Osteocyte (in vitro differentiated cells): ENCODE measurements at regions not wholly inside any gene's neighbourhood (a gene's known extent, or its start where the extent isn't known, plus 50 kb on each side); places are given as distances from the start of the nearest gene placed in this dataset.
"Not testable (repeated sequence)": the region's sequence is repeated elsewhere in the genome, so short reads cannot be mapped to it uniquely, and the experiment has no call there.

ENCODE experiments used
- DNase-seq: peaks from one replicate; pipeline ENCODE4 v3.0.0; 2021; ENCODE audit warnings: mixed read lengths; ENCODE audit not compliant: unreplicated experiment; ENCODE audit errors: extremely low spot score
- H3K27ac Mint-ChIP-seq: one replicate; pipeline ENCODE4 v1.8.0; 2021; ENCODE audit warnings: mild to moderate bottlenecking, mixed read lengths; ENCODE audit not compliant: unreplicated experiment
- H3K27me3 Mint-ChIP-seq: one replicate; pipeline ENCODE4 v1.8.0; 2021; ENCODE audit warnings: mixed read lengths; ENCODE audit not compliant: unreplicated experiment
- H3K36me3 Mint-ChIP-seq: one replicate; pipeline ENCODE4 v1.8.0; 2021; ENCODE audit warnings: mixed read lengths; ENCODE audit not compliant: unreplicated experiment
- H3K4me1 Mint-ChIP-seq: one replicate; pipeline ENCODE4 v1.8.0; 2021; ENCODE audit warnings: mixed read lengths; ENCODE audit not compliant: unreplicated experiment
- H3K4me3 Mint-ChIP-seq: one replicate; pipeline ENCODE4 v1.8.0; 2021; ENCODE audit warnings: mild to moderate bottlenecking, moderate library complexity, mixed read lengths; ENCODE audit not compliant: unreplicated experiment
- H3K9me3 Mint-ChIP-seq: one replicate; pipeline ENCODE4 v1.8.0; 2021; ENCODE audit warnings: mixed read lengths; ENCODE audit not compliant: unreplicated experiment
- CTCF ChIP-seq: fragments of 200-600 bp; sonication (generic); IDR thresholded peaks from 2 replicates; pipeline ENCODE4 v1.5.0; 2021; ENCODE audit warnings: antibody characterized with exemption, mild to moderate bottlenecking, moderate library complexity

GRCh38 chr20:12130781-12131180, 213.1 kb downstream of the BTBD3 start:
- Mint-ChIP-seq H3K4me1 (no peaks in the 10 kb centered on the region), H3K36me3 (no peaks in the 10 kb centered on the region), H3K27me3 (no peaks in the 10 kb centered on the region), H3K9me3 (no peaks in the 10 kb centered on the region), H3K4me3 (no peak overlapping the region), H3K27ac (no peak overlapping the region)
- TF ChIP-seq CTCF, result no peak
- DNase-seq, result no peak

- DNase-seq, result no peak
- no peaks in the 10 kb centered on the region for H3K36me3 Mint-ChIP-seq
- no peaks in the 10 kb centered on the region for H3K27me3 Mint-ChIP-seq
- no peak for TF ChIP-seq CTCF
- H3K27ac Mint-ChIP-seq, result no peak overlapping the region
- H3K9me3 Mint-ChIP-seq, result peaks cover 13% of the 10 kb centered on the region
- H3K4me1 Mint-ChIP-seq, result no peaks in the 10 kb centered on the region
- H3K4me3 Mint-ChIP-seq, result no peak overlapping the region
Measured at GRCh38 chr20:12133553-12133952, 215.9 kb downstream of the BTBD3 start.

- H3K27ac Mint-ChIP-seq, H3K36me3 Mint-ChIP-seq, H3K4me1 Mint-ChIP-seq, DNase-seq, H3K27me3 Mint-ChIP-seq, H3K4me3 Mint-ChIP-seq: not testable (repeated sequence)
- peaks cover 13% of the 10 kb centered on the region for H3K9me3 Mint-ChIP-seq
Measured at GRCh38 chr20:12145951-12146350, 228.3 kb downstream of the BTBD3 start.

- Mint-ChIP-seq H3K4me1 (no peaks in the 10 kb centered on the region), H3K9me3 (no peaks in the 10 kb centered on the region), H3K27ac (no peak overlapping the region), H3K27me3 (no peaks in the 10 kb centered on the region), H3K4me3 (no peak overlapping the region), H3K36me3 (no peaks in the 10 kb centered on the region)
- no peak for TF ChIP-seq CTCF
- DNase-seq, result no peak
Measured at GRCh38 chr20:12152996-12153395, 235.3 kb downstream of the BTBD3 start.

GRCh38 chr20:12153628-12154027, 235.9 kb downstream of the BTBD3 start:
- Mint-ChIP-seq H3K4me3 (no peak overlapping the region), H3K27me3 (no peaks in the 10 kb centered on the region), H3K9me3 (no peaks in the 10 kb centered on the region), H3K27ac (no peak overlapping the region), H3K36me3 (no peaks in the 10 kb centered on the region), H3K4me1 (no peaks in the 10 kb centered on the region)
- DNase-seq, result no peak
- no peak for TF ChIP-seq CTCF

- no peak overlapping the region for H3K27ac Mint-ChIP-seq
- no peaks in the 10 kb centered on the region for H3K27me3 Mint-ChIP-seq
- no peak for DNase-seq
- no peak overlapping the region for H3K4me3 Mint-ChIP-seq
- H3K9me3 Mint-ChIP-seq, result no peaks in the 10 kb centered on the region
- H3K36me3 Mint-ChIP-seq, result no peaks in the 10 kb centered on the region
- no peak for TF ChIP-seq CTCF
- no peaks in the 10 kb centered on the region for H3K4me1 Mint-ChIP-seq
Measured at GRCh38 chr20:12156252-12156651, 238.6 kb downstream of the BTBD3 start.
